Activated CD8-positive, alpha-beta memory T cell treated with anti-CD3 and anti-CD28 coated beads for 1 hour (primary cell): ENCODE measurements at regions not wholly inside any gene's neighbourhood (a gene's known extent, or its start where the extent isn't known, plus 50 kb on each side); places are given as distances from the start of the nearest gene placed in this dataset.

ENCODE experiments used
- DNase-seq, 2 donors: peaks; one replicate each; pipeline ENCODE4 v3.0.0-alpha.2; 2020; ENCODE audit warnings: low read depth in 1 of 2; ENCODE audit errors: extremely low read depth in 1 of 2

GRCh38 chr20:4601630-4602296 is 84.5 kb upstream of the PRNP start:
- no peak for DNase-seq

GRCh38 chr20:4600308-4601014 is 85.8 kb upstream of the PRNP start:
- no peak for DNase-seq

- DNase-seq: no peak
These were observed 89.0 kb upstream of the PRNP start for GRCh38 chr20:4597215-4597614.

GRCh38 chr20:4593149-4593525 is 93.1 kb upstream of the PRNP start:
- DNase-seq: no peak

GRCh38 chr20:4592316-4593148 is 93.7 kb upstream of the PRNP start:
- DNase-seq: peak in 1 of 2 donors; percentile 41

- no peak for DNase-seq
These were observed 94.3 kb upstream of the PRNP start for GRCh38 chr20:4591975-4592315.

- DNase-seq: no peak
These were observed 100.5 kb upstream of the PRNP start for GRCh38 chr20:4585758-4586157.

- no peak for DNase-seq
These were observed 101.0 kb upstream of the PRNP start for GRCh38 chr20:4585104-4585753.

GRCh38 chr20:4584510-4584909 is 101.7 kb upstream of the PRNP start:
- no peak for DNase-seq

- DNase-seq: no peak
These were observed 104.4 kb upstream of the PRNP start for GRCh38 chr20:4581838-4582237.

- no peak for DNase-seq
These were observed 107.9 kb upstream of the PRNP start for GRCh38 chr20:4578375-4578774.

GRCh38 chr20:4574356-4574690 is 111.9 kb upstream of the PRNP start:
- no peak for DNase-seq

- DNase-seq: no peak
These were observed 112.5 kb upstream of the PRNP start for GRCh38 chr20:4573564-4574355.

- no peak for DNase-seq
These were observed 114.3 kb upstream of the PRNP start for GRCh38 chr20:4571759-4572531.

GRCh38 chr20:4569865-4570264 is 116.4 kb upstream of the PRNP start:
- DNase-seq: no peak

GRCh38 chr20:4569092-4569491 is 117.2 kb upstream of the PRNP start:
- no peak for DNase-seq

GRCh38 chr20:4568361-4568959 is 117.8 kb upstream of the PRNP start:
- no peak for DNase-seq

GRCh38 chr20:4567170-4567569 is 119.1 kb upstream of the PRNP start:
- no peak for DNase-seq

- DNase-seq: no peak
These were observed 122.7 kb upstream of the PRNP start for GRCh38 chr20:4563534-4563933.

- no peak for DNase-seq
These were observed 123.2 kb upstream of the PRNP start for GRCh38 chr20:4563031-4563430.
